Activated CD8-positive, alpha-beta memory T cell treated with anti-CD3 and anti-CD28 coated beads for 24 hours (primary cell): ENCODE measurements at regions not wholly inside any gene's neighbourhood (a gene's known extent, or its start where the extent isn't known, plus 50 kb on each side); places are given as distances from the start of the nearest gene placed in this dataset.

ENCODE experiments used
- DNase-seq: peaks from one replicate; pipeline ENCODE4 v3.0.0-alpha.2; 2020

DNA sequence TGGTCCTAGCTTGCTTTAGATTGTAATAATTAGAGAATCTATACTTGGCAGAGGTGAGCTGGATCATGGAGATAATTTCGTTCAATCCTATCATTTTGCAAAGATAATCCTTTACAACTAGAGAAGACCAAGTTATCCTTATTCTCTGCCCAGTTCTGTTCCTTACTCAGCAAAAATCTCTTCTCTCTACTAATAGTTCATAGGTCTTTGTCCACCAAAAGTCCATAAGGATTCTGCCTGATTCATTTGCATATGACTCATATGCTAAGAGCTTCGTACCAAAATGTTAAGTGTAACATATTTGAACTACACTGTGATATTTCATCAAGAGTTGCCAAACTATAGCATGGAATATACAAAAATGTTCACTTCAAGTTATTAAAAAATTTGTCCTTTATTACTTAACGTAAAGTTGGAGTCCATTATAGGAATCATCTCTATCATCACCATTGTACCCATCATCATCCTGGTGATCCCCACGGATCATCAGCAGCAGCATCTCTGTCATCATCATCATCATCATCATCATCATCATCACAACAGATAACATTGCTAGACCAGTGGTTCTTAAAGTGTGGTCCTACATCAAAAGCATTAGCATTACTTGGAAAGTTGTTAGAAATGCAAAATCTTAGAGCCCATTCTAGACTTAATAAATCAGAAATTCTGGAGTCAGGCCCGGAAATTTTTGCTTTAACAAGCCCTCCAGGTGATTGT is 463.0 kb downstream of the DHX35 start:
- DNase-seq = no peak

DNA sequence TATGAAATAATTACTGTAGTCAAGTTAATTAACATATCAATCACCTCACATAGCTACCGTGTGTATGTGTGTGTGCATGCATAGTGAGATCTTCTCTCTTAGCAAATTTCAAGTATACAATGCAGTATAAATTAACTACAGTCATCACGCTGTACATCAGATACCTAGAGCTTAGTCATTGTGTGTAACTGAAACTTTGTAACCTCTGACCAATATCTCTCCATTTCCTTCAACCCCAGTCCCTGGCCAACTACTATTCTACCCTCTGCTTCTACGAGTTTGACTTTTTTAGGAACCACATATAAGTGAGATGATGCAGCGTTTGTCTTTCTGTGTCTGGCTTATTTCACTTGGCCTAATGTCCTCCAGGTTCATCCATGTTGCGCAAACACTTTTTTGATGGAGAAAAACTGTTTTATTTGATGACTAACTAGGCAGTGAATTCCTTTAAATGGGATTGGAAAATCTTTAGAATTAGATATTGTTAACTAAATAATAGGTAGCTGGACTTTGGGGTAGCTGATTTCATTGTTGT is 459.5 kb downstream of the DHX35 start:
- no peak for DNase-seq

DNA sequence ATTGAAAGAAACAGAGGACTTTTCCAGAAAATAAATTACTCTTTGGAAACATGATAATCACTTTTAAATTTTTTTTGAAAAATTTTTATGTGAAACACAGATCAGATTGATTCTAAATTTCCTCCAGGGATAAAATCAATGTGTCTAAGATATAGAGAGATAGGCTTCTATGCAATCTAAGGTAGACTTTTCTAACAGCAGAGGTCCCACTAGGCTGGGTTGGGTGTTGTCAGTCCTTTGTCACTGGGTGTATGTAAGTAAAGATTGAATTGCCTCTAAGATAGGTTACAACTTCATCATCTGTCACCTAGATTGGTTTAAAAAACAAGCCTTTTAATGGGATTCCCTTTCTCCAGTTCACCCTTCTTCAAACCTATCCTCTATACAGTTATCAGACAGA is 449.9 kb downstream of the DHX35 start:
- no peak for DNase-seq

DNA sequence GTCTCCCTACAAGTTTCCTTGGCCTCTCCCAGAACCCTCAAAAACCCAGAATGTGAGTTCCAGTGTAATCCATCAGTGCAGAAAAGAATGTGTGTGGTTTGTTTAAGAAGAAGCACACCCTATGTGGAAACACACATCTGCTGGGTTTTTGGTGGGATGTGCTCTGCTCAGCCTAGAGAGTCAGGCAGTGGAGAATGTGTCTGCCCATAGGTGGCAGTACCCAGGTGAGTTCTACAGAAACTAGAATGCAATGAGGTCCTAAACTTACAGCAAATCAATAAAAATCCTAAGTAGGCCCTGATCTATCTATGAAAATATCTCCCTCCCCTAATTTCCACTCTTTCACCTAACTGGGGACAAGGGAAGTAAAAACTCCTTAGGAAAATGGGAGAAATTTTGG is 437.3 kb downstream of the DHX35 start:
- DNase-seq = no peak

DNA sequence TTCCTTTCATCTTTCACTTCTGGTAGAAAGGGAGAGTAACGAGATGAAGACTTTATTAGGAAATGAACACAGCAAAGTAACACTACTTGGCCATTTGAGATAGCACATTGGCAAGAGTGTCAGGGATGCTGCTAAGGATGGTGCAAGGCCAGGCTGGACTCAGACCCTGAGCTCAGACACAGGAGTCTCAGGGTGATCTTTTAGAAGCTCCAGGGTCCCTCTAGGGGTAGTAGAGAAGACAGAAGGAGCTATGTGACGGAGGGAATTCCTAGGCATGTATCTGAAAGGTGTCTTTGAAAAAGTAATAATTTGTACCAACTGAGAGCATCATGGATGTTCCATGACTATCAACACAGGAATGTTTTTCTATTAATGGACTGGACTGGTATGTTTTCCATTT is 436.5 kb downstream of the DHX35 start:
- DNase-seq = no peak

DNA sequence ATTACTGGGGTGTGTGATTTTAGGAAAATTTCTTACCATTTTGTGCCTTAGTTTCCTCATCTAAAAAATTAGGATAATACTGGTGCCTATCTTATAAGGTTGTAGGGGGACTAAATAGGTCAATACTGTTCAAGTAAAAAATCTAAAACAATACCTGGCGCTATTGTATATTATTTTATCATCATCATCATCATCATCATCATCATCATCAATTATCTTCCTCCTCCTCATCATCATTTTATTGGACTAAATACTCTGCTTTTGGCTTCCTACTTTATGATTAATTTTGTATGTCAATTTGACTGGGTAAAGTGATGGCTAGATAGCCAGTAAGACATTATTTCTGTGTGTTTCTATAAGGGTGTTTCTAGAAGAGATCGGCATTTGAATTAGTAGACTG is 435.5 kb downstream of the DHX35 start:
- no peak for DNase-seq

DNA sequence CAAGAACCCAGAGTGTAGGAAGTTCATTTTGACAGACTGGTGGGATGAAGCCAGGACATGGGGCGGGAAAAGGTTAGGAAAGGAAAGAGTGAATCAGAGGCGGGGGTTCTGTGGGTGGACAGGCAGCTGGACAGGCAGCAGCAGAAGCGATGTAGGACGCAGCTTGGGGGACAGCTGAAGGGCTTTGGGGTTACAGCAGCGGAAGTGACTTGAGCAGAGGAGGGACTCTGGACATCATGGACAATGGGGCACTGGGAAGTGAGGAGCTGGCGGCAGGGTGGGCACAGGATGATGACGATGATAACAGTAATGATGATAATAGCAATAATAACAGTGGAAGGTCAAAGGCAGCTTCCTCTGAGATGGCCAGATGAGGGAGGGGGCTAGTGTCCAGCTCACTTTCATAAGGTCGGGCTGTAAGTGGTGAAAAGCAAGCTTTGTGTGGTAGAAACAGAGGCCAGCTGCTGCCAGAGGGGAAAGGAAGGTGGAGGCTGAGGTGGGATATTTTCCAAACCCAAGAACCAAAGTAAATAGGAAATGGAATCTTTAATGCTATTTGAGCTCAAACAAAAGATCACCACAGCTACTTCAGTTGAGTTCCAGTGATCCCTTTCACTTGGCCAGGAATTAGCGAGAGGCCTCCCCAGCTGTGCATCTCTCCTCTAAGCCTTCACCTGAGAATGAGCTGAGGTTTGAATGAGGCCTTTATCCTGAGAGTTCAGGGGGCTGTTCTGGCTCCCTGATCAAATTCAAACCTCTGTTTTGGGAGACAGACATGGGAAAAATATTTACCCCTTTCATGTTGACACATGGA is 433.5 kb downstream of the DHX35 start:
- no peak for DNase-seq

DNA sequence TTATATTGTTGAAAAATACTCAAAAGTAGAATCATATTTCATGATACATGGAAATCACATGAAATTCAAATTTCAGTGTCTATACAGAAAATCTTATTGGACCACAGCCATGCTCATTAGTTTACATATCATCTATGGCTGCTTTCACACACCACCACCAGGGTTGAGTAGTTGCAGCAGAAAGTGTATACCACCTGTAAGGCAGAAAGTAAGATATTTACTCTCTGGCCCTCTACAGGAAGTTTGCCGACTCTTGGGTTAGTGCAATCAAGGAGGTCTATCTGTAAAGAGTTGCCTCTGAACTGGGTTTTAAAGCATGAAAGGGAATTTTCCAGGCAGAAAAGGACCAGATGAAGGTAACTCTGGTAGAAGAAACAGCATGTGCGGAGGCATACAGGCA is 432.3 kb downstream of the DHX35 start:
- DNase-seq = no peak

DNA sequence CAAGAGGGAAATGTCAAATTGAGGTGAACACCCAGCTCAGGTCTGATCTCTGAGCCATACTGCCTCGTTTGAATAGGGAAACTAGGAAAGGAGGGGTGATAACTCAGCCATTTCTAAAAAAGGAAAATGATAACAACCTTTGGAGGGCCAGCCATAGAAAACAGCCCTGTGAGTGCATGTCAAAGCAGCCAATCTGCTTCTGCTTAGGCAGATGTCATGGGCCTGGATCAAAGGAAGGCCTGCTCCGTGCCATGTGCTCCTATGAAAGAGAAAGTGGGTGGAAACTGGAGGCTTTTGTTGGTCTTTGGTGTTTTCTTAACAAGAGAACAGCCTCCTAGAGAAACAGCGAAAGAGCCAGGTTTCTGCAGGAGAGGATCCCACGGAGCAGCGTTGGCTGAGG is 428.0 kb downstream of the DHX35 start:
- DNase-seq = no peak

DNA sequence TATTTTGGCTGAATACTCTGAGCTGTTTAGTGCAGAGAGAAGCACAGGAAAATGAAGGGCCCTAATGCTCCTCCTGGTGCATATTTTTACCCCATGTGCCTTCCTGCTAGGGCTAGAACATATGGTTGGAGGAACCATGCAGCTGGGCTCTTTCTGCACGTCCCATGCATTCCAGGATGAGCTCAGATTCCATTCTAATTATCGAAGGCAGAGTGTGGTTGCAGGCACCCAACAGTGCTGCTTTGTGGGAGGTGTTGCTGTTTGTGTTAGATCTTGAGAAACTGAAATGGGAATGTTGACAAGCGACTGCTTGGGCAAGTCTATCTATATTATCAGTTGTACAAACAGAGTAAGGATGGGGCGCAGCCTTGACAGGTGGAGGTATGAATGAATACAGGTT is 419.5 kb downstream of the DHX35 start:
- no peak for DNase-seq

DNA sequence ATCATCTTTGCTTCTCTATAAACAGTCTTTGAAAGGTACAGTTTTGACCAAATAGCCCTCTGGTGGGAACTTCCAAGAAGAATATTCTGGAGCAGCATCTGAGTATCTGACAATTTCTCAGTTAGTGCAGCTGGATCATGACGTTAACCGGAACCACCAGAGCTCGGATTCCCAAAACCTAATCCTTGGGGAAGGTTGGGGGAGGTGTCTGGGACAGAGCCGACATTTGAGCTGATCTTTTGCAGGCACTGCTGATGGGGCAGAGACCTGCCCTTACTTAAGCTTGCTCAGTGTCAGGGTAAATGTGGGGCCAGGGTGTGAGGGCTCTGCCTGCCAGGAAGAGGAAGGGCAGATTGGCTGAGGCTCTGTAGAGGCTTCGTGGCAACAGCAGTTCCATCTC is 416.6 kb downstream of the DHX35 start:
- DNase-seq = no peak

DNA sequence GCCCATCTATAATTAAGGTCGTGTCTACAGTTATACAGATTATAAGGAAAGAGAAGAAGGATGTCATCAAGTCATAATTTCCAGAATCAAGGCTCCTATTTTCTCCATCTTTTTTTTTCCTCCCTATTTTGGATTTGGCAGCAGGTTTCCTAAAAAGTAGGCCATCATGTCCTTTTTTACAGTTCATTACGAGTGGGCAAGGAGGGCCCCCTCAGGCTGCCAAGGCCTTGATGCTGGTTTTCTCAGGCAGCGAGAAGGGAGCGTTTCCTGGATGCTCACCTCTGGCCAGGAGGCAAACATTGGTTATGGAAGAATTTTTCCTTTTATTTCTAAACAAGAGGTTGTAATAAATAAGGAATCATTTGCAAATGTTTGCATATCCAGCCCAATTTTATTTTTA is 414.6 kb downstream of the DHX35 start:
- no peak for DNase-seq

DNA sequence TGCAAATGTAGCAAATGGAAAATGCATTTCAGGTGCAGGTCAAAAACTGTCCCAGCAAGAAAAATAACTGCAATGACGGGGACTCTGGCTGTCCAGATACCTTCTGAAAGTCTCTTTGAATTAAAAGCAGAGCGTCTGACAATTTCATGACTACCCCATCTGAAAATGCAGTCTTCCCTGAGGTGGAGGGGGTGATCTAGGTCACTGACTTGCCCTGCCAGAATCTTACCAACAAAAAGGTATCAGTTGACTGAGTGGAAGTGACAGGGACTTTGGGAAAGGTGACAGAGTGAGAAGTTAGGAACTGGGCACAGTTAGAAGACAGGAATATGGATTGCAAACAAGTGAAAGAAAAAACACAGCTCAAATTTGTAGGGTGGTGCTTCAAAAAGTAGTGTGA is 402.2 kb downstream of the DHX35 start:
- DNase-seq = no peak

DNA sequence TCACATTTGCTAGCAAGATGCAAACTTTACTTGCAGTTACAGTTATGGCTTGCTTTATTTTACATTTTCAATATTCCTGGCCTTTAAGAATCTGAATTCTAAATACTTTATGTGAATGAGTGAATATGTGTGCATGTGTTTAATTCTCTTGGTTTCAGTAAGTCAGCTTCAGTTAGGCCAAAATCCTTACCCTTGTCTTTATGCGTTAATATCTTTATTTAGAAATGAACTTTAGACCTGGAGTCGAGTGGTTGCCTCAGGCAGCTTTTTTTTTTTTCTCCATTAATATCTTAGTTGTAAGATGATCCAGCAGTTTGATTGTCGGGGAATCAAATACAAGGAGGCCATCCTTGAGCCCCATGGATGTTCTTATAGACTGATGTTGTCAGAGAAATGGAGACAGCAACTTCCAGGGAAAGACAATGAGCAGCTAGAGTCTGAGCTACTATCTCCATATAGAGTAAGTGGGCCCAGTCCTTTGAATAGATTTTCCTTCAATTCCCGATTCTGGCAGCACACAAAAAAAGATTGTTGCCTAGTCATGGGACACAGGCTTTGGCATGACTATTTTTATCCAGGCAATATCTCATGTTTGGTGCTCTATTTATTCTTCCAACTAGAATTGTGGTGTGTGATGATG is 398.0 kb downstream of the DHX35 start:
- DNase-seq = no peak

DNA sequence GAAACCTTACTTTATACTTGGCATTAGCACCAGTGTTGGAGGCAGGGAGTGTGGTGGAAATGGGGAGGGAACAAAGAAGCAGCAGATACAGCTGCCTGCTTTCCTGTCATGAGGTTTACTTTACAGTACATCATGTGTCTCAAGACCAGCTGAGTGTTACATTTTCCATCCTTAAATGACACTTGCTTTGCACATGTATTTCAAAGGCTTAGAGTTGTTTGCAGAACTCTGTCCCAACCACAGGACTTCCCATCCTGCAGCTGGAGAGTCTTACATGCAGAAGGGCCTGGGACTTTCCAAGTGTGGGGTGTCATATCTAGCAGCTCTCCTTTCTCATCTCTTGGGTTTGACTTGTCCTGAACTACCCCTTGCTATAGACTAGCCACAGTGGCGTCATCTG is 395.9 kb downstream of the DHX35 start:
- no peak for DNase-seq

DNA sequence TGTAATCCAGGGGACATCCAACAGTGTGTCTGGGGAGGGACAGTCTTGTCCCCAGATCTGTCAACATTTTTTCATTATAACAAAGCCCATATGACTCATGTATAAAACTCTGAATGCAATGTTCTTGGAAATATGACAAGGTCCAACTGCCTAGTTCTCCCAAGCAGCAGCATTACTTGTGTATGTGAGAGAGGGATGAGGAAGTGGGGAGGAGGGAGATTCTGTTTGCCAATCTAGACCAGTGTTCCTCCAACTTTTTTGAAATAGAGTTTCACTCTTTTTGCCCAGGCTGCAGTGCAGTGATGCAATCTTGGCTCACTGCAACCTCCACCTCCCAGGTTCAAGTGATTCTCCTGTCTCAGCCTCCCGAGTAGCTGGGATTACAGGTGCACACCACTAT is 394.8 kb downstream of the DHX35 start:
- DNase-seq = no peak

DNA sequence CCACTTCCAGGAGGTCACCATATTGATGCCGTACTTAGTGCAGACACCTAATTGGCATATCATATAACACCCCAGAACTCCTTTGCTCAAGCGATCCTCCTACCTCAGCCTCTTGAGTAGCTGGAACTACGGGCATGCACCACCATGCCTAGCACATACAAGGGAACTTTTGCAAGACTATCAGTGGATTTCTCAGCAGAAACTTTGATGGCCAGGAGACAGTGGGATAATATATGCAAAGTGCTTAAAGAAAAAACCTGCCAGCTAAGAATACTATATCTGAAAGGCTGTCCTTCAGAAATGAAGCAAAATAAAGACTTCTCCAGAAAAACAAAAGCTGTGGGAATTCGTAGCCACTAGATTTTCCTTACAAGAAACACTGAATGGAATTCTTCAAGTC is 387.1 kb downstream of the DHX35 start:
- DNase-seq = no peak

DNA sequence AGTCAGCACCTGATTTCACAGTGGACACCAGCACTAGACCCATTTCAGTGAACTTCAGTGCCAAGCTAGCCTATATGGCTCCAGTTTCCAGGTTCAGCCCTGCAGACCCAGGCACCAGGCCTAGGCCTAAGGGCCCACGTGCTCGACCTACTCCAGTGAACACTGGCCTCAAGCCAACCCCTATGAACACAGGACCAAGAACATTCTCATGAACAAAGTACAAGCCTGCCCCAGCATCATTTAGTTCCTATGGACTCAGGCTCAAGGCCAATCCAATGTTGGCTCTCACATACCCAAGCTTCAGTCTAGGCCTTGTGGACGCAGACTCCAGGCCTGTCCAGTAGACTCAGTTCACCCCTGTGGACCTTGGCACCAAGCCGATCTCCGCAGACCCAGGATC is 385.5 kb downstream of the DHX35 start:
- no peak for DNase-seq

DNA sequence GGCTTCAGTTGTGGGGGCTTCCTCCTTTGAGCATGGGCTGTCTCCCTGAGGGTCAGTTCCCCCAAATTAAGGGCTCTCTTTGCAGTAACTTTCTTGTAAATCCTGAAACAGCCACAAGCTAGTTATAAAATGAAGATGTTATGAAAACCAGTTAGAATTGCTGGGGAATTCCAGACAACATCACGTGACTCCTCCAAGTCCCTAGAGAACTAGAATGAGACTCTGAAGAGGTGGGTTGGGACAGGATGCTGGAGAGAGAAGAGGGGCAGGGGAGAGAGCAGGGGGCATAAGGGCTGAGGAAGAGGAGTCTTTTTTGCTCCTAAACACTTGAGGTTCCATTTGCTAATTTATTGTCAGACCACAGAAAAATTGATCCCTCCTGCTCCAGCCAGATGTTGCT is 380.3 kb downstream of the DHX35 start:
- no peak for DNase-seq

DNA sequence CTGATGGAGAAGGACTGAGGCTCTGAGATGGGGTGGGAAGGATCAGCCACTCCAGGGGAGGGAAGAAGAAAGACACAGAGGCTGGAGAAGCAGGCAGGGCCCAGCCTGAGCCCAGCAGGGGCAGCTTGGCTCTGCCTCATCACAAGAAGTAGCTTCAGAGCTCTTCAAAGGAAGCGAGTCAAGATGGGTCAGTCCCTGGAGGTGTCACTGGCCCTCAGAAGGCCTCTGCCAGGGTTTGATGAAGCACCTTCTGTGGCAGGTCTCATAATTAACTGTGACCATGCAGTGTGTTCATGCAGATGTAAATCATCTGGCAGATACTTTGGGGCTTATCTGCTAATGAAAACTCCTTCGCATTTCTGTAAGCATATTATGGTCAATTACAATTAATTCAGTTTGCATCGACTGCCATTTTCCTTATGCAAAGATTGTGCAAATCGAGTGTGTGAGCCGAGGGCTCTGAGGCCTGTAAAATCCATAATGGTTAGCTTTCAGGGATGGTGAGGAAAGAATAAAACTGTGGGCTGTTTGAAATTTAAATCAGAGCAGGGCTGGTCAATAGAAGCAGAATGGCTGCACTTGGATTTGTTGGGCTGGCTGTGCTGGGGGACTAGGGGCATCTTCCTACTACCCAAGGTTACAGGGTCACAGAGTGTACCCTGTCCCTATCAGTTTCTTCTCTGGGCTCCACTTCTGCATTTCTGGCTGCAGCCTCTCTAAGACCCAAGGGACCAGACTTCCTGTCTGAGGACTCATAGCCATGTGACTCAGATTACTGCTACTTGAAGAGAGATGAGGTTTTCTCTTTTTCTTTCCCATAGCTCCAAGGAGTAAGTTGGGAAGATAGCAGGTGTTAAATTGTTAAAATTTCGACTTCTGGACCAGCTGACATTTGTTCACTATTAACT is 376.6 kb downstream of the DHX35 start:
- DNase-seq = no peak

DNA sequence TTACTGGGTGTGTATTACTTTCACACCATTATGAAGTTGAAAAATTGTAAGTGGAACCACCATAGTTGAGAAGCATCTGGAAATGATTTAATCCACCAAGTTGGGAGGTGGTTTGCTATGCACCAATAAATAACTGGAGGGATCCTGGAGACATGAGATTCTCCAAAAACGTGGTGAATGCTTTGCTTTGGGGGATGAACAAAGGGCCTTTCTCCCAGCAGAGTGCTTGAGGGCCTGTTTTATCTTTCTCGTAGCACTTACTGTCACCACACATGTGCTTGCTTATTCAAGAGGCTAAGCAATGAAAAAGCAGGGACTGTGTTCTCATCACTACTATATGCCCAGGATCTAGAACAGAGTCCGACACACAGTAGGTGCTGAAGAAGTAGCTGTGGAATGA is 371.1 kb downstream of the DHX35 start:
- DNase-seq = no peak

DNA sequence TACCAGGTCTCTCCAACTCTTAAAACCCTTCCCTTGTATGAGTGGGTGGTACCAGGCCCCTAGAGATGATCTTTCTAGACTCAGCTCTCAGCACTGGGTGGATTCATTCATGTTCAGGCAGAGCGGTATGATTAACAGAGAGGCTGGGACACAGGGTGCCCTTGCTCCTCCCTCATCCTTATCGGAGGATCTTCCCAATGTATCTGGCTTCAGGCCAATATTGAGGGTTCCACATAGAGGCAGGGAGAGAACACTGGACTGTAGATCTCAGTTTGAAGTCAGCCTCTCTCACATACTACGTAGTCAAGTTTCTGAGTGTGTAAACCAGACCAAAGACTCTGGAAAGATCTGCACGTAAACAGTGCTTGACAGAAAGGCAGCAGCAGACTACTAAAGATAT is 366.2 kb downstream of the DHX35 start:
- no peak for DNase-seq

DNA sequence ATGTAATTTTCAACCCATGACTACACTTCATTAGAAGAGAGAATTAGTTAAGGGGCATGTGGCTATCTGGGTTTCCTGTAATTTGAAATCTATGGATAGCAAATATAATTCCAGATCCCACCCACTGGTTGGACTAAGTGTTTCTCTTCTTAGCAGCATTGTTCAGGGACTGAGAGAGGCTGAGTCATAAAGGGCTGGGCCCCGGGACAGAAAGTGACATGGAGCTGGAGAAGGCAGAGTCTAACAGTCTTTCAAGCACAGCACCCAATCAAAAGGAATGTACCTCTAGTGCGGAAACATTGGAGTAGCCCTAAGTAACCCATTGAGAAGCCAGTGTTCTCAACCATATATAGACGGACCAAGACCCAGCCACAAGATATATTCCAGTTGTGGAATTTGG is 363.9 kb downstream of the DHX35 start:
- no peak for DNase-seq
